ENCODE measurements at regions not wholly inside any gene's neighbourhood (a gene's known extent, or its start where the extent isn't known, plus 50 kb on each side); places are given as distances from the start of the nearest gene placed in this dataset.
"Not testable (repeated sequence)": the region's sequence is repeated elsewhere in the genome, so short reads cannot be mapped to it uniquely, and the experiment has no call there.

GRCh38 chr4:150006197-150006596, 72.0 kb upstream of the DCLK2 start:
- DNase-seq (ENCODE audit: low spot score) (no peak), ATAC-seq (ENCODE audit: low FRiP score) (no peak)
- no peak for TF ChIP-seq CTCF (IDR thresholded peaks at IDR 0.05)

DNA sequence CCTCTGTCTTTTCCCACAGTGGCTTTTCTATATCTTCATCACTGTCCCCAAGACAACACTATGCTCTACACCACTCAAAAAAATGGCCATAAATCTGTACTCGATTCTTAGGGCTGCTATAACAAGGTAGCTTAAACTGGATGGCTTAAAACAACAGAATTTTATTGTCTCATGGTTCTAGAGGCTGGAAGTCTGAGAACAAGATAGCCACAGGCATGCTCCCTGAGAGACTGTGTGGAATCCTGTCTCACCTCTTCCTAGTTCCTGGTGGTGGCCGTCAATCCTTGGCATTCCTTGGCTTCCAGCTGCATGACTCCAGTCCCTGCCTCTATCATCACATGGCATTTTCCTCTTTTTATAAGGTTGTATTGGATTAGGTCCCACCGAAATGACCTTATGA, 70.7 kb upstream of the DCLK2 start:
- no peak for DNase-seq (ENCODE audit: low spot score)
- TF ChIP-seq CTCF (IDR thresholded peaks at IDR 0.05): no peak
- no peak for ATAC-seq (ENCODE audit: low FRiP score)

- TF ChIP-seq CTCF (IDR thresholded peaks at IDR 0.05): no peak
- ATAC-seq (ENCODE audit: low FRiP score): no peak
- DNase-seq (ENCODE audit: low spot score): no peak
Measured at GRCh38 chr4:150008546-150008945, 69.7 kb upstream of the DCLK2 start.

- TF ChIP-seq CTCF (IDR thresholded peaks at IDR 0.05): no peak
- ATAC-seq (ENCODE audit: low FRiP score) (no peak), DNase-seq (ENCODE audit: low spot score) (no peak)
Measured at GRCh38 chr4:150009533-150009932, 68.7 kb upstream of the DCLK2 start.

GRCh38 chr4:150010525-150011126, 67.6 kb upstream of the DCLK2 start:
- peak in 1 of 3 donors; percentile 5 for TF ChIP-seq CTCF (IDR thresholded peaks at IDR 0.05)
- ATAC-seq (ENCODE audit: low FRiP score) (peak; percentile 63), DNase-seq (ENCODE audit: low spot score) (no peak)

DNA sequence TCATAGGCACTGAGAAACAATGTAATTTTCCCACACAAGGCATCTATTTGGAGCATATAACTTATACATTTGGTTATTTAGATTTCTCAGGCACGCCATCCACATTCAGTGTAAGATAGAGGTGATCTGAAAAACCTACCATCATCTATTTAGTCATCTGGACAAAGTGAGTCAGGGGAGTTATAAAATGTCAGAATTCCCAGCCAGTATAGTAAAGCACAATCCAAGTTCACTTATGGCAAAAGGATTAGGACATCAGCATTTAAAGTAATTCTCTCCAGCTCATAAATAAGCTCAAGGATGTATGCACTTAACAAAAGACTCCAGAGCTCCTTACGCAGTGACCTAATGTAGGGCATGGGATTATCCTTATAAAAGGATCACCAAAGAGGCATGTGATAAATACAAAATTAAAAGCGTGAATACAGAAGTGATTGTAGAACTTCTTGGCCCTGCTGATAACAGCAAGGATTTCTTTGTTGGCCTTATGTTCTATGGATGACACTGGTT, 65.3 kb upstream of the DCLK2 start:
- ATAC-seq (ENCODE audit: low FRiP score) (no peak), DNase-seq (ENCODE audit: low spot score) (no peak)
- no peak for TF ChIP-seq CTCF (IDR thresholded peaks at IDR 0.05)

DNA sequence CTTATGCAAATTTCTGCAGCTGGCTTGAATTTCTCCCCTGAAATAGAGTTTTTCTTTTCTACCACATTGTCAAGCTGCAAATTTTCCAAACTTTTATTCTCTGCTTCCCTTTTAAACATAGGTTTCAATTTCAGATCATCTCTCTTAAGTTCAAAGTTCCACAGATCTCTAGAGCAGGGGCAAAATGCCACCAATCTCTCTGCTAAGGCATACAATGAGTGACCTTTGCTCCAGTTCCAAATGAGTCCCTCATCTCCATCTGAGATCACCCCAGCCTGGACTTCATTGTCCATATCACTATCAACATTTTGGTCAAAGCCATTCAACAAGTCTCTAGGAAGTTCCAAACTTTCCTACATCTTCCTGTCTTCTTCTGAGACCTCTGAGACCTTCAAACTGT, 62.3 kb upstream of the DCLK2 start:
- not testable (repeated sequence) for DNase-seq (ENCODE audit: low spot score); ATAC-seq (ENCODE audit: low FRiP score)

DNA sequence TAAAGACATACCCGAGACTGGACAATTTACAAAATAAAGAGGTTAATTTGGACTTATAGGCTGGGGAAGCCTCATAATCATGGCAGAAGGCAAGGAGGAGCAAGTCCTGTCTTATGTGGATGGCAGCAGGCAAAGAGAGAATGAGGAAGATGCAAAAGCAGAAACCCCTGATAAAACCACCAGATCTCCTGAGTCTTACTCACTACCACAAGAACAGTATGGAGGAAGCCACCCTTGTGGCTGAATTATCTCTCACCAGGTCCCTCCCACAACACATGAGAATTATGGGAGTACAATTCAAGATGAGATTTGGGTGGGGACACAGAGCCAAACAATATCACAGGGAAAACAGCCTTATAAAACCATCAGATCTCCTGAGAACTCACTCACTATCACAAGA, 61.6 kb upstream of the DCLK2 start:
- ATAC-seq (ENCODE audit: low FRiP score); DNase-seq (ENCODE audit: low spot score): not testable (repeated sequence)

Measured in omental fat pad (tissue), 3 donors.